ENCODE measurements at regions not wholly inside any gene's neighbourhood (a gene's known extent, or its start where the extent isn't known, plus 50 kb on each side); places are given as distances from the start of the nearest gene placed in this dataset.

DNA sequence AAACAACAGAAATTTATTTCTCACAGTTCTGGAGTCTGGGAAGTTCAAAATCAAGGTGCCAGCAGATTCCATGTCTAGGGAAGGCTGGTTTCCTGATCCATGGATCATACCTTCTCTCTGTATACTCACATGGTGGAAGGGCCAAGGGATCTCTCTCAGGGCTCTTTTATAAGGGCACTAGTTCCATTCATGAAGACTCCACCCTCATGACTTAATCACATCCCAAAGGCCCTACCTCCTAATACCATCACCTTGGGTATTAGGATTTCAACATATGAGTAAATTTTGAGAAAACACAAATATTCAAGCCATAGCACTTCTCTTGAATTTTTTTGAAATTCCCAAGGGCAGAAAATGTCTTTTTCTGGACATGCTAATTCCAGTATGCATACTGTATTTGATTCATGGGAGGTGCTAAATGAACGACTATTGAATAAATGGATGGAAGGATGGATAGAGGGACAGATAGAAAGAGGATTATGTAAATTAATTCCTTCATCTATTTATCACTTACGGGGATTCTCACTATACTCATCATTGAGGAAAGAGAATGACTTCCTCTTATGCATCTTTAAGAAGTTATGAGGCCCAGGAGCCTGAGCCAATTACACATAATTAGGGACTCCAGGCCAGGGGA is 182.8 kb downstream of the NRIP1 start:
- Histone ChIP-seq H3K27me3 (no peaks in the 10 kb centered on the region), H3K27ac (no peak overlapping the region), H3K36me3 (no peaks in the 10 kb centered on the region), H3K4me3 (no peak overlapping the region), H3K4me1 (peaks cover 8 to 20% (median 18%) of the 10 kb centered on the region in 3 donors), H3K9me3 (no peaks in the 10 kb centered on the region)
- DNase-seq (no peak), ATAC-seq (no peak), FAIRE-seq (no peak)
- TF ChIP-seq, protein P1, sequence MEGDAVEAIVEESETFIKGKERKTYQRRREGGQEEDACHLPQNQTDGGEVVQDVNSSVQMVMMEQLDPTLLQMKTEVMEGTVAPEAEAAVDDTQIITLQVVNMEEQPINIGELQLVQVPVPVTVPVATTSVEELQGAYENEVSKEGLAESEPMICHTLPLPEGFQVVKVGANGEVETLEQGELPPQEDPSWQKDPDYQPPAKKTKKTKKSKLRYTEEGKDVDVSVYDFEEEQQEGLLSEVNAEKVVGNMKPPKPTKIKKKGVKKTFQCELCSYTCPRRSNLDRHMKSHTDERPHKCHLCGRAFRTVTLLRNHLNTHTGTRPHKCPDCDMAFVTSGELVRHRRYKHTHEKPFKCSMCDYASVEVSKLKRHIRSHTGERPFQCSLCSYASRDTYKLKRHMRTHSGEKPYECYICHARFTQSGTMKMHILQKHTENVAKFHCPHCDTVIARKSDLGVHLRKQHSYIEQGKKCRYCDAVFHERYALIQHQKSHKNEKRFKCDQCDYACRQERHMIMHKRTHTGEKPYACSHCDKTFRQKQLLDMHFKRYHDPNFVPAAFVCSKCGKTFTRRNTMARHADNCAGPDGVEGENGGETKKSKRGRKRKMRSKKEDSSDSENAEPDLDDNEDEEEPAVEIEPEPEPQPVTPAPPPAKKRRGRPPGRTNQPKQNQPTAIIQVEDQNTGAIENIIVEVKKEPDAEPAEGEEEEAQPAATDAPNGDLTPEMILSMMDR (IDR thresholded peaks at IDR 0.05), result no peak
- WGBS, 2 donors, result 90 to 96% methylated on average over 2 of the region's 2 CpGs
- intact Hi-C loops (cut with DNase I), result no loop called here

DNA sequence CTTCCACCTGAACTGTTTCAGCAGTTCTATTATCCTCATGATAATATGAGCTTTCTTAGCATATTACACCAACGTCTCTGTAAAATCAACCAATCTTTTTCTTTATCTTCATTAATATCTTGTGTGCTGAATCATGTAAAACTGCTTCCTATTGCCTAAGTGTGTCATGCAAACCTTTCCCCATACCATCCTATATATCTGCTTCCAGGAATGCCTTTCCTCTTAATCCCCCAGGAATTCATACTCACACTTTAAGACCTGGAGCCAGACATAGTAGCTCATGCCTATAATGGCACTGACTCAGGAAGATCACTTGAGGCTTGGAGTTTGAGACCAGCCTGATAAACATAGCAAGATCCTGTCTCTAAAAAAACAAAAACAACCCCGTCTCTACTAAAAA is 183.9 kb downstream of the NRIP1 start:
- Histone ChIP-seq H3K27ac (no peak overlapping the region), H3K9me3 (no peaks in the 10 kb centered on the region), H3K4me3 (no peak overlapping the region), H3K27me3 (no peaks in the 10 kb centered on the region), H3K4me1 (peaks cover 8 to 22% (median 18%) of the 10 kb centered on the region in 3 donors), H3K36me3 (no peaks in the 10 kb centered on the region)
- intact Hi-C loops (cut with DNase I), result no loop called here
- TF ChIP-seq, protein P1 (IDR thresholded peaks at IDR 0.05), result no peak
- FAIRE-seq, result no peak
- ATAC-seq, result no peak
- DNase-seq, result no peak
- WGBS, 2 donors, result 66 to 75% methylated on average over 2 of the region's 2 CpGs

DNA sequence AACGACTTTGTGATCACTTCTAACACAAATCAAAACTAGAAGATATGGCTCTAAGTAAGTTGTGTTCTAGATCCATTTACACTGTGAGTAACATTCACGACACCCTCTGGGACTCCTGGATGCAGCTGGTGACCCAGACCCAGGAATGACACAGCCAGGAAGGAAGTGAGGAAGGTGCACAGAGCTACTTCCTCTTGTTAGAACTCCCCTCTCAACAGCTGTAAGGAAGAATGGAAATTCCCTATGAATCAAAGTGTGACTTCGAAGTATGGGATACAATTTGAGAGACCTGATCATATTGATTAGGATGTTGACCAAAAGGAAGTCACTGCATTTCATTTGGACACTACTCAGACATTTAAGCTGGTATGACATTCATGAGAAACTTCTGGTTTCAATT is 185.3 kb downstream of the NRIP1 start:
- ATAC-seq (peak in 3 of 4 donors; percentile 41 to 59 (median 46)), FAIRE-seq (no peak), DNase-seq (no peak)
- no peaks in the 10 kb centered on the region for H3K36me3 ChIP-seq
- H3K27ac ChIP-seq, result peak overlapping the region in 2 of 4 donors; percentile 5 to 46
- H3K4me1 ChIP-seq, result peaks cover 8 to 22% (median 18%) of the 10 kb centered on the region in 3 donors
- H3K27me3 ChIP-seq, result no peaks in the 10 kb centered on the region
- intact Hi-C loops (cut with DNase I), result no loop called here
- H3K9me3 ChIP-seq, result no peaks in the 10 kb centered on the region
- 61 to 62% methylated on average over 3 of the region's 3 CpGs for WGBS, 2 donors
- TF ChIP-seq, protein P1 (IDR thresholded peaks at IDR 0.05), result no peak
- no peak overlapping the region for H3K4me3 ChIP-seq

DNA sequence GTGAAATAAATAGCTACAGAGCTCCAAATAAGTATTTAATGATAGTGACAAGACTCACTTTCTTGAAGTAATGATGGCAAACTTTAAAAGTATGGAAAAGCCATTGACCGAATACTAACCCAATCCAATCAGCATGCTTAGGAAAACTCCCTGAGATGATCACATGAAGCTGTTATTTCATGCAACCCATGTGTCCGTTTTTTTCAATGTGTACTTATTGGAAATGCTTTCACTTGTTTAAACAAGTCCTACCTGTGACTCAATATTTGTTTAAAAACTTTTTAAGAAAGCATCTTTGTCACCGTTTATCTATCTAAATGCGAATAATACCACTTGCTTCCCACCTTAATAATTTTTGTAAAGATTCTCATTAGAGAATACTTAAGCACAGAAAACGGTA is 185.8 kb downstream of the NRIP1 start:
- DNase-seq, result no peak
- Histone ChIP-seq H3K4me3 (no peak overlapping the region), H3K27ac (peak overlapping the region in 2 of 4 donors; percentile 5 to 46), H3K9me3 (no peaks in the 10 kb centered on the region), H3K27me3 (no peaks in the 10 kb centered on the region), H3K4me1 (peaks cover 8 to 22% (median 18%) of the 10 kb centered on the region in 3 donors), H3K36me3 (no peaks in the 10 kb centered on the region)
- WGBS, 2 donors, result 36 to 41% methylated on average over 5 of the region's 5 CpGs
- no peak for FAIRE-seq
- intact Hi-C loops (cut with DNase I), result no loop called here
- TF ChIP-seq, protein P1 (IDR thresholded peaks at IDR 0.05), result no peak
- peak in 3 of 4 donors; percentile 62 to 80 (median 78) for ATAC-seq

DNA sequence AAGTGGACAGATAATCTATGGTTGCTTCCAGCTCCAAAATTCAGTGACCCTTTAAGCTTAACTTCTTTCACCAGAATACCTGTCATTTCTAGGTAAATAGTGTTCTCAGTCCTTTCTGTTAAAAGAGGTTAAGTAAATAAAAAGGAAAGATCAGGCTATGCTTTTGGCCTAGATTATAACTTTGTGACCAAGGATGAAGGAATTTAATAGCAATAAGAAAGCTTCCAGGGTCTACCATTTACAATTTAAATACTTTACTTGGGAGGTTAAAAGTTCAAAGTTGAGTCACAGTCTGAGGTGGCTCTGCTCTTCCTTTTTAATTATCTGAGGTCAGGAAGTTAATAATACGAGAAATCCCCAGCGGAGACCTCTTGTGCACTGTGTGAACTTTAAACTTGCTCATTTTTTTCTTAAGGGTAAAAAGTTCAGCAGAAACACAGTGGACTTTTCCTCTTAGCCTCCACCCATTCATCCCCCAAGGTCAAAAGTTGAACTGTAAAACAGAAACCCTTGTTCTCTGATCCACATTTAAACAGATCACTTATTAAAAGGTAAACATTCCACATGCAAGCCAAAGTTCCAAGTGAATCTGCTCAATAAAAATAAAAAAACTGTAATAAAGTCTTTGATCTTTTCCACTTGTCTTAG is 187.1 kb downstream of the NRIP1 start:
- FAIRE-seq (no peak), DNase-seq (no peak), ATAC-seq (peak; percentile 48 to 79 (median 71))
- TF ChIP-seq, protein P1 (IDR thresholded peaks at IDR 0.05), result no peak
- Histone ChIP-seq H3K27ac (peak overlapping the region in 2 of 4 donors; percentile 38 to 42), H3K9me3 (no peaks in the 10 kb centered on the region), H3K4me1 (peaks cover 8 to 22% (median 18%) of the 10 kb centered on the region in 3 donors), H3K27me3 (no peaks in the 10 kb centered on the region), H3K4me3 (no peak overlapping the region), H3K36me3 (no peaks in the 10 kb centered on the region)
- intact Hi-C loops (cut with DNase I), result no loop called here
- WGBS, 2 donors, result 33 to 37% methylated on average over 2 of the region's 2 CpGs

Data from pancreas (tissue), 10 donors.